ENCODE measurements at regions not wholly inside any gene's neighbourhood (a gene's known extent, or its start where the extent isn't known, plus 50 kb on each side); places are given as distances from the start of the nearest gene placed in this dataset.

GRCh38 chr3:153974614-153975013 lies 146.6 kb upstream of the ARHGEF26 start:
- H3K4me1 Mint-ChIP-seq (ENCODE audit: low read depth, unreplicated experiment): peaks cover 3% of the 10 kb centered on the region
- DNase-seq: no peak
- TF ChIP-seq CTCF (IDR thresholded peaks at IDR 0.05; ENCODE audit: unreplicated experiment): no peak
- H3K27me3 Mint-ChIP-seq (ENCODE audit: unreplicated experiment): no peaks in the 10 kb centered on the region
- BruUV-seq (replicated peaks): no TSS peak
- CTCF ChIA-PET: no interaction called here
- H3K4me3 Mint-ChIP-seq (ENCODE audit: low read depth, unreplicated experiment): no peak overlapping the region
- intact Hi-C loops (cut with micrococcal nuclease; ENCODE audit: unreplicated experiment): loop anchor here (5.0 kb wide), 1 partner anchor 947 kb away; no protein-coding TSS in a partner anchor
- no peak overlapping the region for H3K27ac Mint-ChIP-seq (ENCODE audit: unreplicated experiment)
- no peaks in the 10 kb centered on the region for H3K9me3 Mint-ChIP-seq (ENCODE audit: low read depth, unreplicated experiment)
- H3K36me3 Mint-ChIP-seq (ENCODE audit: insufficient read depth, unreplicated experiment): no peaks in the 10 kb centered on the region

- CTCF ChIA-PET: interaction anchor here (1.1 kb wide), 1 partner anchor 130 kb away, joined by 4 read pairs; no protein-coding TSS in a partner anchor
- no peak for DNase-seq
- no peaks in the 10 kb centered on the region for H3K36me3 Mint-ChIP-seq (ENCODE audit: insufficient read depth, unreplicated experiment)
- no TSS peak for BruUV-seq (replicated peaks)
- H3K4me3 Mint-ChIP-seq (ENCODE audit: low read depth, unreplicated experiment): no peak overlapping the region
- peaks cover 16% of the 10 kb centered on the region for H3K4me1 Mint-ChIP-seq (ENCODE audit: low read depth, unreplicated experiment)
- no peak for TF ChIP-seq CTCF (IDR thresholded peaks at IDR 0.05; ENCODE audit: unreplicated experiment)
- intact Hi-C loops (cut with micrococcal nuclease; ENCODE audit: unreplicated experiment): no loop called here
- H3K27me3 Mint-ChIP-seq (ENCODE audit: unreplicated experiment): no peaks in the 10 kb centered on the region
- H3K27ac Mint-ChIP-seq (ENCODE audit: unreplicated experiment): no peak overlapping the region
- no peaks in the 10 kb centered on the region for H3K9me3 Mint-ChIP-seq (ENCODE audit: low read depth, unreplicated experiment)
These were observed 144.2 kb upstream of the ARHGEF26 start for GRCh38 chr3:153976891-153977554.

DNA sequence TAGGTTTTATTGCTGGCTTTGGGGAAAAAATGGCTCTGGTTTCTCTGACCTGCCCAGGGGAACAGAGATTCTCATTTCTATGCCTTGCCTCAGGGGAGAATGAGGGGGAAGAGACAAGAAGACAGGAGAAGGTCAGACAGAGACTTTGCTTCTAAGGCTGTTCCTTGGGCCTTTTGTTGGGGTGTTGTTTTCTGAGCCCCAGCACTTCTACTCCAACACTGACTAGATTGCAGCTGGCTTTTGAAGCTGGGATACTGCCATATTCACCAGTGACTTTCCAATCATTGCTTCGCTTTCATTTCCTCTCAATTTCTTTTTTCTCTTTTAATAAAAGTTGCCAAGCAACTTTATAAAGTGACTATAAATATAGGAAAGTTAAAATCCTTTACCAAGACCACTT lies 143.2 kb upstream of the ARHGEF26 start:
- CTCF ChIA-PET: interaction anchor here (1.1 kb wide), 1 partner anchor 131 kb away, joined by 4 read pairs; no protein-coding TSS in a partner anchor

GRCh38 chr3:153979418-153980251 lies 141.6 kb upstream of the ARHGEF26 start:
- H3K4me1 Mint-ChIP-seq (ENCODE audit: low read depth, unreplicated experiment): peaks cover 16% of the 10 kb centered on the region
- CTCF ChIA-PET: interaction anchor here (0.5 kb wide), 2 partner anchors 465 to 1028 kb away, joined by 4 read pairs; no protein-coding TSS in a partner anchor
- peak overlapping the region; percentile 55 for H3K27ac Mint-ChIP-seq (ENCODE audit: unreplicated experiment)
- BruUV-seq (replicated peaks): no TSS peak
- no peak for DNase-seq
- intact Hi-C loops (cut with micrococcal nuclease; ENCODE audit: unreplicated experiment): no loop called here
- no peak for TF ChIP-seq CTCF (IDR thresholded peaks at IDR 0.05; ENCODE audit: unreplicated experiment)
- H3K4me3 Mint-ChIP-seq (ENCODE audit: low read depth, unreplicated experiment): no peak overlapping the region
- H3K9me3 Mint-ChIP-seq (ENCODE audit: low read depth, unreplicated experiment): no peaks in the 10 kb centered on the region
- H3K27me3 Mint-ChIP-seq (ENCODE audit: unreplicated experiment): no peaks in the 10 kb centered on the region
- H3K36me3 Mint-ChIP-seq (ENCODE audit: insufficient read depth, unreplicated experiment): no peaks in the 10 kb centered on the region

More for the DNA sequence above, 143.2 kb upstream of the ARHGEF26 start:
- H3K4me3 Mint-ChIP-seq (ENCODE audit: low read depth, unreplicated experiment): no peak overlapping the region
- no peak for DNase-seq
- H3K36me3 Mint-ChIP-seq (ENCODE audit: insufficient read depth, unreplicated experiment): no peaks in the 10 kb centered on the region
- peaks cover 16% of the 10 kb centered on the region for H3K4me1 Mint-ChIP-seq (ENCODE audit: low read depth, unreplicated experiment)
- BruUV-seq (replicated peaks): no TSS peak
- intact Hi-C loops (cut with micrococcal nuclease; ENCODE audit: unreplicated experiment): no loop called here
- TF ChIP-seq CTCF (IDR thresholded peaks at IDR 0.05; ENCODE audit: unreplicated experiment): no peak
- no peak overlapping the region for H3K27ac Mint-ChIP-seq (ENCODE audit: unreplicated experiment)
- no peaks in the 10 kb centered on the region for H3K9me3 Mint-ChIP-seq (ENCODE audit: low read depth, unreplicated experiment)
- H3K27me3 Mint-ChIP-seq (ENCODE audit: unreplicated experiment): no peaks in the 10 kb centered on the region
